ENCODE measurements at regions not wholly inside any gene's neighbourhood (a gene's known extent, or its start where the extent isn't known, plus 50 kb on each side); places are given as distances from the start of the nearest gene placed in this dataset.

- TF ChIP-seq CTCF (IDR thresholded peaks at IDR 0.05; ENCODE audit: insufficient read depth, low read length) = no peak
- no peak for TF ChIP-seq REST (IDR thresholded peaks at IDR 0.05; ENCODE audit: insufficient replicate concordance, low read depth)
Measured at GRCh38 chr11:36876266-36876665, 278.2 kb upstream of the RAG2 start.

Measured in HL-60 (cell line).